PC-3 (cell line): ENCODE measurements at regions not wholly inside any gene's neighbourhood (a gene's known extent, or its start where the extent isn't known, plus 50 kb on each side); places are given as distances from the start of the nearest gene placed in this dataset.

Source experiments
- ATAC-seq: fragments of 200-7000 bp; cut with Tn5 transposase; 2 replicates; pipeline ENCODE4 v1.9.1; 2020; ENCODE audit warnings: mild to moderate bottlenecking, moderate library complexity
- BruUV-seq: library from RNA; stranded (reverse); fragments of 400-500 nt; replicated peaks from 2 replicates; lab custom pipeline; 2021; lab: Mats Ljungman, UMichigan
- CTCF ChIA-PET: fragments of 300-600 bp; sonication (Branson Sonifier 250); formaldehyde crosslinking; loops from one replicate; lab custom pipeline; 2022; ENCODE audit warnings: antibody characterized with exemption; lab: Charles Lee
- POLR2A ChIA-PET: fragments of 300-600 bp; sonication (Branson Sonifier 250); formaldehyde crosslinking; loops from one replicate; lab custom pipeline; 2022; ENCODE audit warnings: antibody characterized with exemption; ENCODE audit not compliant: unreplicated experiment; lab: Charles Lee
- DNase-seq: peaks from one replicate; pipeline ENCODE4 v3.0.0-alpha.2; 2015
- H2AFZ ChIP-seq: fragments of 300-600 bp; sonication (generic); 2 replicates; pipeline ENCODE4 v1.6.0; 2016; ENCODE audit warnings: antibody characterized with exemption, low read length
- H3F3A ChIP-seq: fragments of 300-600 bp; sonication (generic); one replicate; pipeline ENCODE4 v1.6.0; 2017; ENCODE audit warnings: antibody characterized with exemption, low read length, control low read depth, mild to moderate bottlenecking; ENCODE audit not compliant: unreplicated experiment
- H3K27ac ChIP-seq: fragments of 300-600 bp; sonication (generic); 2 replicates; pipeline ENCODE4 v1.5.1; 2016; ENCODE audit warnings: mild to moderate bottlenecking, low read length
- H3K27me3 ChIP-seq: fragments of 300-600 bp; sonication (generic); 2 replicates; pipeline ENCODE4 v1.6.1; 2016; ENCODE audit warnings: low read length, mixed read lengths
- H3K36me3 ChIP-seq: fragments of 300-600 bp; sonication (generic); 2 replicates; pipeline ENCODE4 v1.6.1; 2016; ENCODE audit warnings: low read depth, mixed run types, low read length, mixed read lengths
- H3K4me1 ChIP-seq: fragments of 300-600 bp; sonication (generic); 2 replicates; pipeline ENCODE4 v1.5.1; 2016; ENCODE audit warnings: low read length; ENCODE audit not compliant: insufficient read depth
- H3K4me2 ChIP-seq: fragments of 300-600 bp; sonication (generic); 2 replicates; pipeline ENCODE4 v1.6.0; 2016; ENCODE audit warnings: low read length
- H3K4me3 ChIP-seq: fragments of 300-600 bp; sonication (generic); 2 replicates; pipeline ENCODE4 v1.5.1; 2016; ENCODE audit warnings: mild to moderate bottlenecking, low read length, mixed read lengths
- H3K79me2 ChIP-seq: fragments of 300-600 bp; sonication (generic); 2 replicates; pipeline ENCODE4 v1.6.1; 2017; ENCODE audit warnings: low read length, mixed read lengths
- H3K9ac ChIP-seq: fragments of 300-600 bp; sonication (generic); 2 replicates; pipeline ENCODE4 v1.6.0; 2016; ENCODE audit warnings: mild to moderate bottlenecking, low read length
- H3K9me2 ChIP-seq: fragments of 300-600 bp; sonication (generic); replicated peaks from 2 replicates; pipeline ENCODE4 v1.6.1; 2016; ENCODE audit warnings: mixed run types, low read length, mixed read lengths
- H3K9me3 ChIP-seq: fragments of 300-600 bp; sonication (generic); 2 replicates; pipeline ENCODE4 v1.6.1; 2016; ENCODE audit warnings: low read length, mixed read lengths
- H4K20me1 ChIP-seq: fragments of 300-600 bp; sonication (generic); 2 replicates; pipeline ENCODE4 v1.6.1; 2016; ENCODE audit warnings: low read length, mixed read lengths
- CTCF ChIP-seq: fragments of 300-600 bp; sonication (generic); conservative IDR thresholded peaks from 2 replicates; pipeline ENCODE4 v1.5.1; 2017; ENCODE audit warnings: antibody characterized with exemption, low read depth, mild to moderate bottlenecking, low read length
- EZH2 ChIP-seq: fragments of 300-600 bp; sonication (generic); IDR thresholded peaks from one replicate; pipeline ENCODE4 v1.6.1; 2017; ENCODE audit warnings: antibody characterized with exemption, mild to moderate bottlenecking, low read length; ENCODE audit not compliant: unreplicated experiment
- EZH2phosphoT487 ChIP-seq: fragments of 300-600 bp; sonication (generic); IDR thresholded peaks from 2 replicates; pipeline ENCODE4 v1.6.1; 2018; ENCODE audit warnings: mild to moderate bottlenecking, antibody characterized with exemption, low read length, borderline replicate concordance
- intact Hi-C: fragments of 100-400 bp; cut with micrococcal nuclease; formaldehyde crosslinking; loops from 2 replicates; pipeline ENCODE4 v1.9.0; 2023

DNA sequence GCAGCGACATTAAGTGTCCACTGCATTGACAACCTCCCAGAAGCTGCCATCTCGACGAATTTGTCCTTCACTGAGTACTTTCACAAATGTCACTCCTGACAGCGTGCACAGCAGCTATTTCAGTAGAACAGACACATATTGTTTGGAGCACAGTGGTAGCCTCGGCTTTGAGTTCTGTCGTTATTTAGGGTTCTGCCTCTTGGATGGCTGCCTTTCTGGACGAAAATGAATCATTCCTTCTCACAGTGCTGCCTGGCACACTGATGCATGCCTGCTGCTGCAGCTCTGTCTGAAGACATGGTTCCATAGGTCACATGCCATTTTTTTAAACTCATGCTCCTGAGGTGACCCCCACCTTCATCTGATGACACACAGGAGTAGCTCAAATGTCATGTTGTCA is 477.0 kb downstream of the C6orf118 start:
- H3K4me1 ChIP-seq = no peaks in the 10 kb centered on the region
- H3K27me3 ChIP-seq = no peaks in the 10 kb centered on the region
- no peaks in the 10 kb centered on the region for H3K9me3 ChIP-seq
- intact Hi-C loops = no loop called here
- no TSS peak for BruUV-seq
- CTCF ChIA-PET = no interaction called here
- no peaks in the 10 kb centered on the region for H3F3A ChIP-seq
- ATAC-seq = no peak
- H3K79me2 ChIP-seq = no peaks in the 10 kb centered on the region
- no peak for DNase-seq
- POLR2A ChIA-PET = no interaction called here
- no peak overlapping the region for H3K4me2 ChIP-seq
- H3K36me3 ChIP-seq = no peaks in the 10 kb centered on the region
- no peaks in the 10 kb centered on the region for H3K9me2 ChIP-seq
- TF ChIP-seq CTCF = no peak
- no peak for TF ChIP-seq EZH2
- no peak for TF ChIP-seq EZH2phosphoT487
- no peak overlapping the region for H3K9ac ChIP-seq
- H3K27ac ChIP-seq = no peak overlapping the region
- no peak overlapping the region for H2AFZ ChIP-seq
- no peaks in the 10 kb centered on the region for H4K20me1 ChIP-seq
- H3K4me3 ChIP-seq = no peak overlapping the region

- Histone ChIP-seq H3K27ac (no peak overlapping the region), H2AFZ (no peak overlapping the region), H4K20me1 (no peaks in the 10 kb centered on the region), H3F3A (no peaks in the 10 kb centered on the region), H3K4me2 (no peak overlapping the region), H3K9me3 (no peaks in the 10 kb centered on the region), H3K4me3 (no peak overlapping the region), H3K36me3 (no peaks in the 10 kb centered on the region), H3K79me2 (no peaks in the 10 kb centered on the region), H3K9ac (no peak overlapping the region), H3K27me3 (no peaks in the 10 kb centered on the region), H3K9me2 (no peaks in the 10 kb centered on the region), H3K4me1 (no peaks in the 10 kb centered on the region)
- no TSS peak for BruUV-seq
- peak; percentile 44 for DNase-seq
- TF ChIP-seq EZH2phosphoT487 = no peak
- TF ChIP-seq CTCF = no peak
- no peak for TF ChIP-seq EZH2
- intact Hi-C loops = no loop called here
- ATAC-seq = no peak
- POLR2A ChIA-PET = no interaction called here
- CTCF ChIA-PET = no interaction called here
Measured at GRCh38 chr6:164827537-164827936, 481.9 kb downstream of the C6orf118 start.

- Histone ChIP-seq H3K9ac (no peak overlapping the region), H3K79me2 (no peaks in the 10 kb centered on the region), H3K4me2 (no peak overlapping the region), H3F3A (no peaks in the 10 kb centered on the region), H2AFZ (no peak overlapping the region), H3K4me3 (no peak overlapping the region), H4K20me1 (no peaks in the 10 kb centered on the region), H3K9me2 (no peaks in the 10 kb centered on the region), H3K27me3 (no peaks in the 10 kb centered on the region), H3K9me3 (no peaks in the 10 kb centered on the region), H3K4me1 (no peaks in the 10 kb centered on the region), H3K27ac (no peak overlapping the region), H3K36me3 (no peaks in the 10 kb centered on the region)
- intact Hi-C loops = no loop called here
- TF ChIP-seq EZH2 (no peak), EZH2phosphoT487 (no peak), CTCF (no peak)
- POLR2A ChIA-PET = no interaction called here
- no peak for ATAC-seq
- peak; percentile 5 for DNase-seq
- no TSS peak for BruUV-seq
- CTCF ChIA-PET = no interaction called here
Measured at GRCh38 chr6:164826831-164827468, 482.5 kb downstream of the C6orf118 start.
